Left ventricle myocardium inferior (tissue), 1 donor: ENCODE measurements at regions not wholly inside any gene's neighbourhood (a gene's known extent, or its start where the extent isn't known, plus 50 kb on each side); places are given as distances from the start of the nearest gene placed in this dataset.

ENCODE experiments used
- DNase-seq: peaks from one replicate; pipeline ENCODE4 v3.0.0-alpha.2; 2020
- H3K27ac ChIP-seq: fragments of 200-600 bp; replicated peaks from 2 replicates; pipeline ENCODE4 v1.8.0; 2021
- H3K27me3 ChIP-seq: fragments of 200-600 bp; 2 replicates; pipeline ENCODE4 v1.8.0; 2021; ENCODE audit warnings: low read depth
- H3K36me3 ChIP-seq: fragments of 200-600 bp; 2 replicates; pipeline ENCODE4 v1.8.0; 2021
- H3K4me1 ChIP-seq: fragments of 200-600 bp; 2 replicates; pipeline ENCODE4 v1.8.0; 2021
- H3K4me3 ChIP-seq: fragments of 200-600 bp; 2 replicates; pipeline ENCODE4 v1.8.0; 2021; ENCODE audit warnings: mild to moderate bottlenecking, moderate library complexity
- H3K9me3 ChIP-seq: fragments of 200-600 bp; replicated peaks from 2 replicates; pipeline ENCODE4 v1.8.0; 2021
- CTCF ChIP-seq: fragments of 200-600 bp; IDR thresholded peaks from 2 replicates; pipeline ENCODE4 v1.8.0; 2021; ENCODE audit warnings: antibody characterized with exemption, mild to moderate bottlenecking, borderline replicate concordance
- intact Hi-C: fragments of 100-400 bp; cut with micrococcal nuclease; formaldehyde crosslinking; loops from one replicate; pipeline ENCODE4 v1.11.0; 2022
- donor health status: DM: no; HTN: yes; CAD: no; lungs with severe emphysema.

GRCh38 chr22:46062232-46062615, 85.3 kb upstream of the WNT7B start:
- TF ChIP-seq CTCF: no peak
- intact Hi-C loops: no loop called here
- Histone ChIP-seq H3K9me3 (no peaks in the 10 kb centered on the region), H3K27ac (peak overlapping the region; percentile 100), H3K4me1 (peaks cover 95% of the 10 kb centered on the region), H3K27me3 (no peaks in the 10 kb centered on the region), H3K4me3 (peak overlapping the region; percentile 27), H3K36me3 (no peaks in the 10 kb centered on the region)
- no peak for DNase-seq

- peak; percentile 9 for DNase-seq
- H3K4me3 ChIP-seq: peak overlapping the region; percentile 89
- intact Hi-C loops: no loop called here
Observed at GRCh38 chr22:46062971-46063631, 86.1 kb upstream of the WNT7B start.

GRCh38 chr22:46063846-46064227, 86.5 kb upstream of the PPARA start:
- peaks cover 95% of the 10 kb centered on the region for H3K4me1 ChIP-seq
- H3K9me3 ChIP-seq: no peaks in the 10 kb centered on the region
- peak overlapping the region; percentile 100 for H3K27ac ChIP-seq
- no peaks in the 10 kb centered on the region for H3K36me3 ChIP-seq
- TF ChIP-seq CTCF: no peak
- H3K4me3 ChIP-seq: peak overlapping the region; percentile 89
- DNase-seq: peak; percentile 8
- H3K27me3 ChIP-seq: no peaks in the 10 kb centered on the region
- intact Hi-C loops: no loop called here

More at GRCh38 chr22:46062971-46063631, 86.1 kb upstream of the WNT7B start:
- TF ChIP-seq CTCF: no peak
- Histone ChIP-seq H3K27me3 (no peaks in the 10 kb centered on the region), H3K4me1 (peaks cover 95% of the 10 kb centered on the region), H3K9me3 (no peaks in the 10 kb centered on the region), H3K27ac (peak overlapping the region; percentile 100), H3K36me3 (no peaks in the 10 kb centered on the region)

GRCh38 chr22:46064228-46064965, 85.9 kb upstream of the PPARA start:
- H3K4me3 ChIP-seq: peak overlapping the region; percentile 89
- H3K9me3 ChIP-seq: no peaks in the 10 kb centered on the region
- no peaks in the 10 kb centered on the region for H3K27me3 ChIP-seq
- H3K4me1 ChIP-seq: peaks cover 95% of the 10 kb centered on the region
- H3K27ac ChIP-seq: peak overlapping the region; percentile 100
- peak; percentile 19 for DNase-seq
- intact Hi-C loops: no loop called here
- TF ChIP-seq CTCF: no peak
- H3K36me3 ChIP-seq: no peaks in the 10 kb centered on the region

GRCh38 chr22:46064966-46065666, 85.2 kb upstream of the PPARA start:
- intact Hi-C loops: no loop called here

More at GRCh38 chr22:46064966-46065666, 85.2 kb upstream of the PPARA start:
- Histone ChIP-seq H3K9me3 (no peaks in the 10 kb centered on the region), H3K4me3 (peak overlapping the region; percentile 89), H3K4me1 (peaks cover 93% of the 10 kb centered on the region), H3K27me3 (no peaks in the 10 kb centered on the region), H3K36me3 (no peaks in the 10 kb centered on the region), H3K27ac (peak overlapping the region; percentile 100)
- no peak for TF ChIP-seq CTCF
- peak; percentile 16 for DNase-seq
